ENCODE measurements at regions not wholly inside any gene's neighbourhood (a gene's known extent, or its start where the extent isn't known, plus 50 kb on each side); places are given as distances from the start of the nearest gene placed in this dataset.

- TF ChIP-seq IKZF1 (conservative IDR thresholded peaks at IDR 0.05), result no peak
- TF ChIP-seq PBX3 (IDR thresholded peaks at IDR 0.05; ENCODE audit: insufficient replicate concordance, low read depth, low read length), result no peak
- no peak for TF ChIP-seq POLR2A (IDR thresholded peaks at IDR 0.05; ENCODE audit: low read depth, low read length)
- no peak for TF ChIP-seq BRCA1 (IDR thresholded peaks at IDR 0.05; ENCODE audit: low read depth, low read length)
- TF ChIP-seq ZNF384 (IDR thresholded peaks at IDR 0.05; ENCODE audit: borderline replicate concordance, low read depth, low read length), result no peak
- TF ChIP-seq CTCF (IDR thresholded peaks at IDR 0.05 in 2 of 3, conservative IDR thresholded peaks at IDR 0.05 in 1 of 3; ENCODE audit: control insufficient read depth in 2 of 3, extremely low read depth in 1 of 3, insufficient read depth in 1 of 3, low read depth in 3 of 3, low read length in 3 of 3), result no peak
- no peak for TF ChIP-seq SIN3A (IDR thresholded peaks at IDR 0.05; ENCODE audit: low read depth, low read length)
- no peak for TF ChIP-seq POLR2AphosphoS5 (IDR thresholded peaks at IDR 0.05; ENCODE audit: low read length)
- TF ChIP-seq ZBTB40 (IDR thresholded peaks at IDR 0.05; ENCODE audit: borderline replicate concordance), result no peak
These were observed 995.3 kb upstream of the GRIA3 start for GRCh38 chrX:122188751-122189150.

Data from GM12878 (cell line).